Activated CD4-positive, CD25-positive, alpha-beta regulatory T cell treated with anti-CD3 and anti-CD28 coated beads, Interleukin-2, amount 50 U/mL, for 72 hours (primary cell): ENCODE measurements at regions not wholly inside any gene's neighbourhood (a gene's known extent, or its start where the extent isn't known, plus 50 kb on each side); places are given as distances from the start of the nearest gene placed in this dataset.

Source experiments
- DNase-seq: peaks from one replicate; pipeline ENCODE4 v3.0.0; 2021

- DNase-seq = no peak
These were observed 252.3 kb upstream of the SLC24A2 start for GRCh38 chr9:20040991-20041696.

- no peak for DNase-seq
These were observed 248.9 kb upstream of the SLC24A2 start for GRCh38 chr9:20037699-20038098.

- no peak for DNase-seq
These were observed 244.7 kb upstream of the SLC24A2 start for GRCh38 chr9:20033511-20033910.

GRCh38 chr9:20032413-20033006, 243.7 kb upstream of the SLC24A2 start:
- DNase-seq = no peak

GRCh38 chr9:20031836-20032235, 243.0 kb upstream of the SLC24A2 start:
- DNase-seq = no peak

- DNase-seq = no peak
These were observed 241.8 kb upstream of the SLC24A2 start for GRCh38 chr9:20030671-20031070.

GRCh38 chr9:20030221-20030620, 241.4 kb upstream of the SLC24A2 start:
- DNase-seq = no peak

- no peak for DNase-seq
These were observed 240.0 kb upstream of the SLC24A2 start for GRCh38 chr9:20028849-20029231.

GRCh38 chr9:20028192-20028848, 239.5 kb upstream of the SLC24A2 start:
- DNase-seq = no peak

GRCh38 chr9:20023961-20024571, 235.2 kb upstream of the SLC24A2 start:
- DNase-seq = no peak

- DNase-seq = no peak
These were observed 234.5 kb upstream of the SLC24A2 start for GRCh38 chr9:20023210-20023905.

- no peak for DNase-seq
These were observed 233.6 kb upstream of the SLC24A2 start for GRCh38 chr9:20022410-20022809.

GRCh38 chr9:20016611-20017010, 227.8 kb upstream of the SLC24A2 start:
- DNase-seq = no peak

- no peak for DNase-seq
These were observed 226.6 kb upstream of the SLC24A2 start for GRCh38 chr9:20015427-20015931.

- no peak for DNase-seq
These were observed 225.3 kb upstream of the SLC24A2 start for GRCh38 chr9:20014168-20014567.

- no peak for DNase-seq
These were observed 223.4 kb upstream of the SLC24A2 start for GRCh38 chr9:20012232-20012631.

- no peak for DNase-seq
These were observed 220.8 kb upstream of the SLC24A2 start for GRCh38 chr9:20009606-20010005.

- no peak for DNase-seq
These were observed 213.2 kb upstream of the SLC24A2 start for GRCh38 chr9:20002011-20002410.

- no peak for DNase-seq
These were observed 212.2 kb upstream of the SLC24A2 start for GRCh38 chr9:20001058-20001457.

- DNase-seq = no peak
These were observed 210.7 kb upstream of the SLC24A2 start for GRCh38 chr9:19999491-20000057.

- DNase-seq = no peak
These were observed 210.1 kb upstream of the SLC24A2 start for GRCh38 chr9:19998823-19999455.

GRCh38 chr9:19998153-19998552, 209.3 kb upstream of the SLC24A2 start:
- no peak for DNase-seq
